PC-9 (cell line): ENCODE measurements at regions not wholly inside any gene's neighbourhood (a gene's known extent, or its start where the extent isn't known, plus 50 kb on each side); places are given as distances from the start of the nearest gene placed in this dataset.

Source experiments
- CTCF ChIP-seq: fragments of 200-600 bp; sonication (generic); conservative IDR thresholded peaks from 2 replicates; pipeline ENCODE4 v1.6.1; 2017; ENCODE audit warnings: mixed run types, antibody characterized with exemption, mild to moderate bottlenecking, moderate library complexity
- EZH2 ChIP-seq: fragments of 200-600 bp; sonication (generic); IDR thresholded peaks from 2 replicates; pipeline ENCODE4 v1.8.0; 2017; ENCODE audit warnings: antibody characterized with exemption, low read depth

GRCh38 chr13:62556978-62557377 lies 1141.3 kb upstream of the PCDH20 start:
- TF ChIP-seq CTCF (no peak), EZH2 (no peak)
